ENCODE measurements at regions not wholly inside any gene's neighbourhood (a gene's known extent, or its start where the extent isn't known, plus 50 kb on each side); places are given as distances from the start of the nearest gene placed in this dataset.
A peak's percentile ranks its signal among the peaks of the same experiment; 100 is the strongest.

- no peak for TF ChIP-seq CTCF (optimal IDR thresholded peaks at IDR 0.05 in 1 of 3, IDR thresholded peaks at IDR 0.05 in 1 of 3, conservative IDR thresholded peaks at IDR 0.05 in 1 of 3; ENCODE audit: extremely low read depth in 1 of 3, insufficient read depth in 2 of 3, low read length in 3 of 3)
- H2AFZ ChIP-seq (ENCODE audit: control insufficient read depth, low read length) = no peak overlapping the region
- no peaks in the 10 kb centered on the region for H3K9me1 ChIP-seq (ENCODE audit: control insufficient read depth, extremely low read depth, insufficient read depth, low read length)
- H3K4me1 ChIP-seq (ENCODE audit: control insufficient read depth, extremely low read depth, insufficient read depth, low read length) = peaks cover 12% of the 10 kb centered on the region
- H3K4me3 ChIP-seq (ENCODE audit: control insufficient read depth in 2 of 3, extremely low read depth in 1 of 3, insufficient read depth in 2 of 3, low read depth in 1 of 3, low read length in 3 of 3) = no peak overlapping the region
- H3K4me2 ChIP-seq (ENCODE audit: control insufficient read depth, extremely low read depth, insufficient read depth, low read depth, low read length) = no peak overlapping the region
- no peaks in the 10 kb centered on the region for H3K79me2 ChIP-seq (ENCODE audit: control insufficient read depth, insufficient read depth, low read length)
- no peak overlapping the region for H3K27ac ChIP-seq (ENCODE audit: control insufficient read depth, insufficient read depth, low read length)
- H3K9ac ChIP-seq (ENCODE audit: control insufficient read depth, extremely low read depth, insufficient read depth, low read length) = no peak overlapping the region
- no peaks in the 10 kb centered on the region for H3K27me3 ChIP-seq (ENCODE audit: control insufficient read depth, extremely low read depth, insufficient read depth, low read length)
- H4K20me1 ChIP-seq (ENCODE audit: control insufficient read depth, extremely low read depth, insufficient read depth, low read length) = no peaks in the 10 kb centered on the region
- FAIRE-seq (no peak), DNase-seq (ENCODE audit: low read depth, low spot score) (no peak)
- dilution Hi-C loops (cut with MboI; ENCODE audit: extremely low pct_ligation_motif_present, low sequenced_read_pairs) = no loop called here
- H3K9me3 ChIP-seq (ENCODE audit: control insufficient read depth, low read depth, low read length) = no peaks in the 10 kb centered on the region
- H3K36me3 ChIP-seq (ENCODE audit: control insufficient read depth in 2 of 2, extremely low read depth in 1 of 2, insufficient read depth in 2 of 2, low read length in 2 of 2) = no peaks in the 10 kb centered on the region
These were observed 243.4 kb downstream of the RDH14 start for GRCh38 chr2:18317017-18317416.

- DNase-seq (ENCODE audit: low read depth, low spot score) (peak; percentile 15), FAIRE-seq (peak; percentile 95)
- no peak overlapping the region for H3K9ac ChIP-seq (ENCODE audit: control insufficient read depth, extremely low read depth, insufficient read depth, low read length)
- no peaks in the 10 kb centered on the region for H3K9me1 ChIP-seq (ENCODE audit: control insufficient read depth, extremely low read depth, insufficient read depth, low read length)
- H3K27me3 ChIP-seq (ENCODE audit: control insufficient read depth, extremely low read depth, insufficient read depth, low read length) = no peaks in the 10 kb centered on the region
- H3K4me1 ChIP-seq (ENCODE audit: control insufficient read depth, extremely low read depth, insufficient read depth, low read length) = peaks cover 12% of the 10 kb centered on the region
- dilution Hi-C loops (cut with MboI; ENCODE audit: extremely low pct_ligation_motif_present, low sequenced_read_pairs) = no loop called here
- TF ChIP-seq EZH2 (IDR thresholded peaks at IDR 0.05; ENCODE audit: low read length) = no peak
- TF ChIP-seq CTCF (optimal IDR thresholded peaks at IDR 0.05 in 1 of 3, IDR thresholded peaks at IDR 0.05 in 1 of 3, conservative IDR thresholded peaks at IDR 0.05 in 1 of 3; ENCODE audit: extremely low read depth in 1 of 3, insufficient read depth in 2 of 3, low read length in 3 of 3) = no peak
- H3K9me3 ChIP-seq (ENCODE audit: control insufficient read depth, low read depth, low read length) = no peaks in the 10 kb centered on the region
- H3K79me2 ChIP-seq (ENCODE audit: control insufficient read depth, insufficient read depth, low read length) = no peaks in the 10 kb centered on the region
- H3K27ac ChIP-seq (ENCODE audit: control insufficient read depth, insufficient read depth, low read length) = no peak overlapping the region
- peak overlapping the region; percentile 15 for H3K4me2 ChIP-seq (ENCODE audit: control insufficient read depth, extremely low read depth, insufficient read depth, low read depth, low read length)
- H4K20me1 ChIP-seq (ENCODE audit: control insufficient read depth, extremely low read depth, insufficient read depth, low read length) = no peaks in the 10 kb centered on the region
- no peak overlapping the region for H3K4me3 ChIP-seq (ENCODE audit: control insufficient read depth in 2 of 3, extremely low read depth in 1 of 3, insufficient read depth in 2 of 3, low read depth in 1 of 3, low read length in 3 of 3)
- no peak overlapping the region for H2AFZ ChIP-seq (ENCODE audit: control insufficient read depth, low read length)
- H3K36me3 ChIP-seq (ENCODE audit: control insufficient read depth in 2 of 2, extremely low read depth in 1 of 2, insufficient read depth in 2 of 2, low read length in 2 of 2) = peaks cover 0 to 5% of the 10 kb centered on the region in 2 experiments
These were observed 247.6 kb downstream of the RDH14 start for GRCh38 chr2:18312818-18313217.

Data from keratinocyte (primary cell).